ENCODE measurements at regions not wholly inside any gene's neighbourhood (a gene's known extent, or its start where the extent isn't known, plus 50 kb on each side); places are given as distances from the start of the nearest gene placed in this dataset.

GRCh38 chr16:64304951-64305350 is 816.9 kb downstream of the CDH11 start:
- TF ChIP-seq RAD21 (IDR thresholded peaks at IDR 0.05; ENCODE audit: low read depth): no peak
- TF ChIP-seq YY1 (IDR thresholded peaks at IDR 0.05; ENCODE audit: low read depth): no peak
- TF ChIP-seq TAF1 (IDR thresholded peaks at IDR 0.05; ENCODE audit: low read depth): no peak
- no peak for TF ChIP-seq TEAD4 (IDR thresholded peaks at IDR 0.05)
- no peak for TF ChIP-seq REST (IDR thresholded peaks at IDR 0.05; ENCODE audit: low read depth)
- no peak for TF ChIP-seq CEBPB (IDR thresholded peaks at IDR 0.05)
- no peak for TF ChIP-seq ZBTB7A (IDR thresholded peaks at IDR 0.05; ENCODE audit: low read depth)
- TF ChIP-seq CREB1 (IDR thresholded peaks at IDR 0.05; ENCODE audit: low read depth): no peak
- TF ChIP-seq USF1 (IDR thresholded peaks at IDR 0.05): no peak
